ENCODE measurements at regions not wholly inside any gene's neighbourhood (a gene's known extent, or its start where the extent isn't known, plus 50 kb on each side); places are given as distances from the start of the nearest gene placed in this dataset.

GRCh38 chr18:39862341-39862740, 2092.7 kb upstream of the PIK3C3 start:
- TF ChIP-seq CTCF (IDR thresholded peaks at IDR 0.05) (no peak), EP300 (IDR thresholded peaks at IDR 0.05; ENCODE audit: low read depth) (no peak)
